LNCaP clone FGC (cell line): ENCODE measurements at regions not wholly inside any gene's neighbourhood (a gene's known extent, or its start where the extent isn't known, plus 50 kb on each side); places are given as distances from the start of the nearest gene placed in this dataset.

Experiments
- DNase-seq: peaks from one replicate; pipeline ENCODE4 v3.0.0-alpha.2; 2011; ENCODE audit warnings: low read depth
- H3K4me3 ChIP-seq: 2 replicates; pipeline ENCODE4 v1.5.1; 2011; ENCODE audit warnings: mild to moderate bottlenecking, low read depth, low read length, control low read depth
- TF ChIP-seq, protein P1 (sequence below): IDR thresholded peaks from 2 replicates; pipeline ENCODE4 v1.5.1; 2012; ENCODE audit warnings: mild to moderate bottlenecking; ENCODE audit not compliant: control insufficient read depth, insufficient read depth; ENCODE audit errors: extremely low read depth

DNA sequence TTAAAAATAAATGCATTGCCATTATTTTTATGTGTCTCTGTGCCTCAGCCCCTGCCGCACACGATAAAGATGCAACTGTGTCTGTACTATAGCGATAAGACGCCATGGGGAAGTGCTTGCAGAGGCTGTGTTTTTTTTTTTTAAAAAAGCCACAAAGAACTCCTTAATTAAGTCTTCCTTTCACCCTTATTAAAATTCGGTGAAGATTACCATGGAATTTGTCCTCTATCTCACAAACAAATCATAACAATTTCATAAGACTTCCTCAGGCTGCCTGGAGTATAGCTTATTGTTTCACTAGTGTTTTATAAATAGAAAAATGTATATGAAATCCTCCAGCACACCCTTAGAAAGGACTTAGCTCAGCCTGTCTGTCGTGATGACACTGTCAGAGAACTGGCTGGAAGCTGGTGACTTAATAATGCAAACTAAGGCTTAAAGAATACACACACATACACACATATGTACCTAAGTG is 374.8 kb upstream of the SLCO3A1 start:
- TF ChIP-seq, protein P1, sequence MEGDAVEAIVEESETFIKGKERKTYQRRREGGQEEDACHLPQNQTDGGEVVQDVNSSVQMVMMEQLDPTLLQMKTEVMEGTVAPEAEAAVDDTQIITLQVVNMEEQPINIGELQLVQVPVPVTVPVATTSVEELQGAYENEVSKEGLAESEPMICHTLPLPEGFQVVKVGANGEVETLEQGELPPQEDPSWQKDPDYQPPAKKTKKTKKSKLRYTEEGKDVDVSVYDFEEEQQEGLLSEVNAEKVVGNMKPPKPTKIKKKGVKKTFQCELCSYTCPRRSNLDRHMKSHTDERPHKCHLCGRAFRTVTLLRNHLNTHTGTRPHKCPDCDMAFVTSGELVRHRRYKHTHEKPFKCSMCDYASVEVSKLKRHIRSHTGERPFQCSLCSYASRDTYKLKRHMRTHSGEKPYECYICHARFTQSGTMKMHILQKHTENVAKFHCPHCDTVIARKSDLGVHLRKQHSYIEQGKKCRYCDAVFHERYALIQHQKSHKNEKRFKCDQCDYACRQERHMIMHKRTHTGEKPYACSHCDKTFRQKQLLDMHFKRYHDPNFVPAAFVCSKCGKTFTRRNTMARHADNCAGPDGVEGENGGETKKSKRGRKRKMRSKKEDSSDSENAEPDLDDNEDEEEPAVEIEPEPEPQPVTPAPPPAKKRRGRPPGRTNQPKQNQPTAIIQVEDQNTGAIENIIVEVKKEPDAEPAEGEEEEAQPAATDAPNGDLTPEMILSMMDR = no peak
- DNase-seq = no peak
- H3K4me3 ChIP-seq = no peak overlapping the region

DNA sequence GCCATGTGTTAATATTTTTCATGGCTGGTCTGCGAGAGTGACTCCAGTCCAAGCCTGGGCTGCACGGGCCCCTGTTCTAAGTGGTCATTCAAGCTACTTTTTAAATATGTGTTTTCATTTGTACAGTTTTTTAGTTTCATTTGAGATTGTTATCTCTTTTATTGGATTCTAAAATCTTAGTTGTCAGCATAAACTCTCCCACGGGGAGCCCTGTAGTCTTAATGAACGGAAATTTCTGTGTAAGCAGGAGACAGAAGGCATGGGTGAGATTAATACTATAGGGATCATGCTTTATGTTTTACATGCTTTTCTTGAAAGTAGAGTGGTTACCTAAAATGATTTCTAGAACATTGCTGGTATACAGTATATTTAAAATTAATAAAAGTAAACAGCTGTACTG is 373.1 kb upstream of the SLCO3A1 start:
- TF ChIP-seq, protein P1 = no peak
- no peak overlapping the region for H3K4me3 ChIP-seq
- no peak for DNase-seq

DNA sequence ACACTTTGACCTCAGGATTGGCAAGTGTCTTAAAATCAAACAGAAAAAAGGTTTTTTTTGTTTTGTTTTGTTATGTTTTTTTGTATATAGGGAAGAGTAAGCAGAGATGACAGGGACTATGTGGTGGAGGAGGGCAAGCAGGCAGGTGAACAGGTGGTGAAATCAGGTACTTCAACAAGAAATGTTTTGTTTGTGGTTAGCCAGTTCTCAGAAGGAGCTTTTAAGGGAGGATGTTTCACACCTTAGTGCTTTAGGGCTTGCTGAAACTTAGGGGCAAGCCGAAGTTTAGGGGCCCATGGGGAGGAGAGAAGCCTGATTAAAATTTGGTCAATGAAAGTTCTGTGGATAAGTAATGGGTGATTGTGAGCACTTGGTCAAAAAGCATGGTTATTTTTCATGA is 370.7 kb upstream of the SLCO3A1 start:
- TF ChIP-seq, protein P1 = no peak
- DNase-seq = no peak
- no peak overlapping the region for H3K4me3 ChIP-seq

DNA sequence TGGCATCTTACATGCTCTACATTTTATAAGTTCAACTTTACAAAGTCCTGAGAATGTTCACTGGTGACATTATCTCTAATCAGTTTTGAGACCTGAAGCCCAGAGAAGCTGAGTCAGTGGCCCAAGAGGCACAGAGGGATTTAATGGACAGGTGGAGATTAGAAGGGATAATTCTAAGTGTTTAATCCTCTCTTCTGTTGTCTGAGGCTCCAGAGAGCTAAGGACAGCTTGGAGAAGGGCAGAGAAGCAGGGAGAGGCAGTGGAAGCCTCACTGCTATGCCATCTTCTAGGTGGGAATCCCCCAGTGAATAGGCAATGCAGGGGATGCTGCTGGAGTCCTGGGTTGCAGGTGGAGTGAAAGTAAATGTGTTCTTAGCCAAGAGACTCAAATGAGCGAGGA is 369.4 kb upstream of the SLCO3A1 start:
- H3K4me3 ChIP-seq = no peak overlapping the region
- DNase-seq = no peak
- TF ChIP-seq, protein P1 = no peak

DNA sequence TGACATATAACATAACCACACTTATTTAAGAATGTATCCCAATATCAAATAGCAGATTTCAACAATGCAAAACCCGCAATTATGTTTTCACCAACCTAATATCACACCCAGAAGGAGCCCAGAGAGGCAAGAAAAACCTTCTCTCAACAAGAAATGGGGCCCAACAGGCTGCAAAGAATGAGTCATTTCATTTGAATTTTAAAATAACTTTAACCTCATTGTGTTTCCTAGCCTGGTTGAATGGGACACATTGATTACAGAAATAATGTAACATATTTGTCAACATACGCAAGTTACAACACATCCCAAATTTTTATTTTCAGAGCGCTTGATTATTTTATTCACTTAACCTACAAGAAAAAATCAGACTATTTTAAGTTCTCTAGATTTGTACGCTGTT is 365.1 kb upstream of the SLCO3A1 start:
- TF ChIP-seq, protein P1 = no peak
- H3K4me3 ChIP-seq = no peak overlapping the region
- DNase-seq = no peak

DNA sequence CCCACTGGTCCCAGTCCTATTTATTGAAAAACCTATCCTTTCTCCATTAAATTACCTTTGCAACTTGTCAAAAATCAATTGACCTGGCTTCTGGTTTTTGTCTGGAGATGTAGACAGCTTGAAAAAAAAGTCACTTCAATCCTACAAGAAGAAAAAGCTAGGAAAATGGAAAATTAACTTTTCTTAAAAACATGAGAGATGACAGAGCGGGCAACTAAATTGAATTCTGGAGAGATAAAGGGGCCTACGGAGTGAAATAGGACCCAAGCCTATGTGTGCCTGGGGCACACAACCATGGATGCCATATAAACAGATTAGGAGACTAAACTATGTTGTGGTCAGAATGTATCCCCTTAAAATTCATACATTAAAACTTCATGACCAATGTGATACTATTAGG is 363.3 kb upstream of the SLCO3A1 start:
- H3K4me3 ChIP-seq = no peak overlapping the region
- TF ChIP-seq, protein P1 = no peak
- no peak for DNase-seq
